GM12878 (cell line): ENCODE measurements at regions not wholly inside any gene's neighbourhood (a gene's known extent, or its start where the extent isn't known, plus 50 kb on each side); places are given as distances from the start of the nearest gene placed in this dataset.

Source experiments
- ATAC-seq: fragments of 200-7000 bp; cut with Tn5 transposase; 3 replicates; pipeline ENCODE4 v1.9.1; 2020; ENCODE audit warnings: mild to moderate bottlenecking, moderate library complexity
- BruUV-seq: library from RNA; stranded (reverse); fragments of 400-500 nt; replicated peaks from 2 replicates; lab custom pipeline; 2021; lab: Mats Ljungman, UMichigan
- CTCF ChIA-PET: fragments of 300-600 bp; sonication (Branson Sonifier 250); formaldehyde crosslinking; extraction: SDS; loops from one replicate; lab custom pipeline; 2021; ENCODE audit warnings: inconsistent platforms; lab: Yijun Ruan, JAX
- POLR2A ChIA-PET: fragments of 350-600 bp; formaldehyde crosslinking; extraction: SDS; loops from one replicate; lab custom pipeline; 2021; ENCODE audit warnings: inconsistent platforms; lab: Charles Lee
- RAD21 ChIA-PET: fragments of 300-600 bp; sonication (Branson Sonifier 250); formaldehyde crosslinking; loops from one replicate; lab custom pipeline; 2023; ENCODE audit warnings: antibody characterized with exemption; ENCODE audit not compliant: unreplicated experiment; lab: Charles Lee
- SMC1A ChIA-PET: fragments of 300-600 bp; sonication (Branson Sonifier 250); formaldehyde crosslinking; loops from one replicate; lab custom pipeline; 2023; ENCODE audit not compliant: unreplicated experiment, uncharacterized antibody; lab: Charles Lee
- DNase-seq: peaks from one replicate; pipeline ENCODE4 v3.0.0-alpha.2; 2011; ENCODE audit warnings: low read depth, low spot score
- FAIRE-seq: peaks from 3 replicates; lab custom pipeline; 2011; peaks lifted over from hg19 to GRCh38; lab: Jason Lieb, UNC
- H2AFZ ChIP-seq: 2 replicates; pipeline ENCODE4 v1.6.0; 2011; ENCODE audit warnings: low read depth, low read length, control low read depth; ENCODE audit not compliant: control insufficient read depth
- H3K27ac ChIP-seq: 2 replicates; pipeline ENCODE4 v1.5.1; 2011; ENCODE audit warnings: control low read depth; ENCODE audit not compliant: control insufficient read depth, insufficient read depth
- H3K27me3 ChIP-seq, 2 experiments: replicated peaks in 1 of 2; 2 replicates each; pipeline versions ENCODE4 v1.6.0 to v1.6.1; 2011; ENCODE audit warnings: low read length in 1 of 2; ENCODE audit not compliant: control insufficient read depth in 2 of 2, insufficient read depth in 2 of 2
- H3K36me3 ChIP-seq, 2 experiments: 2 replicates each; pipeline ENCODE4 v1.5.1; 2011; ENCODE audit warnings: low read length in 1 of 2; ENCODE audit not compliant: control insufficient read depth in 2 of 2, insufficient read depth in 2 of 2
- H3K4me1 ChIP-seq: 2 replicates; pipeline ENCODE4 v1.6.1; 2011; ENCODE audit warnings: mild to moderate bottlenecking, low read length, moderate library complexity, mixed read lengths; ENCODE audit not compliant: control insufficient read depth, insufficient read depth
- H3K4me2 ChIP-seq: 2 replicates; pipeline ENCODE4 v1.6.0; 2011; ENCODE audit warnings: control low read depth; ENCODE audit not compliant: control insufficient read depth, insufficient read depth
- H3K4me3 ChIP-seq: fragments of 200-600 bp; sonication (generic); 2 replicates; pipeline ENCODE4 v1.5.1; 2016
- H3K79me2 ChIP-seq: 2 replicates; pipeline ENCODE4 v1.6.0; 2011; ENCODE audit warnings: low read length; ENCODE audit not compliant: control insufficient read depth, insufficient read depth
- H3K9ac ChIP-seq: 2 replicates; pipeline ENCODE4 v1.8.0; 2011; ENCODE audit warnings: low read length, control low read depth, mixed read lengths; ENCODE audit not compliant: control insufficient read depth, insufficient read depth
- H3K9me3 ChIP-seq: replicated peaks from 3 replicates; pipeline ENCODE4 v1.5.1; 2011; ENCODE audit warnings: mild to moderate bottlenecking, low read length; ENCODE audit not compliant: control insufficient read depth, insufficient read depth
- H4K20me1 ChIP-seq: 2 replicates; pipeline ENCODE4 v1.6.0; 2011; ENCODE audit not compliant: control insufficient read depth, insufficient read depth
- CHD4 ChIP-seq: fragments of 200-600 bp; sonication (generic); IDR thresholded peaks from 2 replicates; pipeline ENCODE4 v1.6.1; 2016; ENCODE audit warnings: mild to moderate bottlenecking
- DPF2 ChIP-seq: fragments of 450-650 bp; IDR thresholded peaks from 2 replicates; pipeline ENCODE4 v1.6.1; 2017; ENCODE audit warnings: mild to moderate bottlenecking
- EP300 ChIP-seq, 2 experiments: fragments of 150-350 bp in 1 of 2; IDR thresholded peaks; 2 replicates each; pipeline ENCODE4 v1.6.1; 2011 to 2012; ENCODE audit warnings: low read depth in 2 of 2, low read length in 2 of 2, borderline replicate concordance in 1 of 2, improper control_type of control experiment in 1 of 2, inconsistent platforms in 1 of 2; ENCODE audit not compliant: control insufficient read depth in 1 of 2
- GATAD2B ChIP-seq: fragments of 450-650 bp; conservative IDR thresholded peaks from 2 replicates; pipeline ENCODE4 v1.6.1; 2017; ENCODE audit warnings: low read depth, mild to moderate bottlenecking, moderate library complexity
- NR2C2 ChIP-seq: IDR thresholded peaks from 2 replicates; pipeline ENCODE4 v1.6.1; 2011; ENCODE audit warnings: borderline replicate concordance, low read depth; ENCODE audit not compliant: control insufficient read depth, insufficient read length
- POLR2A ChIP-seq: IDR thresholded peaks from 2 replicates; pipeline ENCODE4 v1.6.1; 2011; ENCODE audit warnings: low read depth, mild to moderate bottlenecking, low read length
- SRF ChIP-seq, 2 experiments: IDR thresholded peaks; 2 replicates each; pipeline ENCODE4 v1.6.1; 2011; ENCODE audit warnings: low read depth in 2 of 2, low read length in 2 of 2, mild to moderate bottlenecking in 1 of 2, moderate library complexity in 1 of 2
- TCF7 ChIP-seq: IDR thresholded peaks from 2 replicates; pipeline ENCODE4 v1.6.1; 2014; ENCODE audit warnings: antibody characterized with exemption, borderline replicate concordance
- ZNF622 ChIP-seq: fragments of 450-650 bp; IDR thresholded peaks from 2 replicates; pipeline ENCODE4 v1.6.1; 2017; ENCODE audit warnings: mild to moderate bottlenecking, inconsistent platforms
- WGBS: methylation state at CpG from one replicate; pipeline ENCODE4 v1.1.6; 2016; ENCODE audit warnings: low lambda C conversion rate; ENCODE audit not compliant: insufficient replicate concordance, insufficient coverage; ENCODE audit errors: missing lambda C conversion rate; 5-methylcytosine and 5-hydroxymethylcytosine counted together
- in situ Hi-C: fragments of 300-500 bp; cut with MboI; formaldehyde crosslinking; loops from 9 replicates; pipeline ENCODE4 v1.14.3; 2018; ENCODE audit warnings: mixed read lengths
- intact Hi-C: fragments of 100-400 bp; cut with micrococcal nuclease; formaldehyde crosslinking; loops from one replicate; pipeline ENCODE4 v1.14.2; 2022; ENCODE audit not compliant: unreplicated experiment
- TF ChIP-seq, protein P1 (sequence below): IDR thresholded peaks from 2 replicates; pipeline ENCODE4 v1.6.1; 2012; ENCODE audit warnings: low read depth, low read length, improper control_type of control experiment
- TF ChIP-seq, protein P2 (sequence below): fragments of 450-650 bp; IDR thresholded peaks from 2 replicates; pipeline ENCODE4 v1.6.1; 2017; ENCODE audit warnings: mild to moderate bottlenecking

GRCh38 chr4:165588534-165589315, 209.9 kb downstream of the CPE start:
- H3K9ac ChIP-seq, result no peak overlapping the region
- FAIRE-seq (no peak), DNase-seq (no peak), ATAC-seq (no peak)
- intact Hi-C loops (no loop called here), in situ Hi-C loops (no loop called here)
- WGBS, result 4% methylated on average over 7 of the region's 7 CpGs
- no peak overlapping the region for H3K4me3 ChIP-seq
- ChIA-PET CTCF (no interaction called here), POLR2A (no interaction called here), SMC1A (no interaction called here), RAD21 (no interaction called here)
- no peak overlapping the region for H3K4me2 ChIP-seq
- no TSS peak for BruUV-seq
- no peak overlapping the region for H3K27ac ChIP-seq
- no peaks in the 10 kb centered on the region for H3K27me3 ChIP-seq
- no peak overlapping the region for H2AFZ ChIP-seq
- no peaks in the 10 kb centered on the region for H3K9me3 ChIP-seq
- TF ChIP-seq EP300 (IDR thresholded peaks at IDR 0.05; ENCODE audit: borderline replicate concordance in 1 of 2, control insufficient read depth in 1 of 2, low read depth in 2 of 2, low read length in 2 of 2) (no peak), DPF2 (no peak), GATAD2B (no peak), TCF7 (no peak), SRF (IDR thresholded peaks at IDR 0.05; ENCODE audit: low read depth in 2 of 2, low read length in 2 of 2) (no peak), NR2C2 (no peak), CHD4 (no peak), ZNF622 (no peak), POLR2A (no peak)
- TF ChIP-seq, protein P1, sequence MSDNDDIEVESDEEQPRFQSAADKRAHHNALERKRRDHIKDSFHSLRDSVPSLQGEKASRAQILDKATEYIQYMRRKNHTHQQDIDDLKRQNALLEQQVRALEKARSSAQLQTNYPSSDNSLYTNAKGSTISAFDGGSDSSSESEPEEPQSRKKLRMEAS, result no peak
- TF ChIP-seq, protein P2, sequence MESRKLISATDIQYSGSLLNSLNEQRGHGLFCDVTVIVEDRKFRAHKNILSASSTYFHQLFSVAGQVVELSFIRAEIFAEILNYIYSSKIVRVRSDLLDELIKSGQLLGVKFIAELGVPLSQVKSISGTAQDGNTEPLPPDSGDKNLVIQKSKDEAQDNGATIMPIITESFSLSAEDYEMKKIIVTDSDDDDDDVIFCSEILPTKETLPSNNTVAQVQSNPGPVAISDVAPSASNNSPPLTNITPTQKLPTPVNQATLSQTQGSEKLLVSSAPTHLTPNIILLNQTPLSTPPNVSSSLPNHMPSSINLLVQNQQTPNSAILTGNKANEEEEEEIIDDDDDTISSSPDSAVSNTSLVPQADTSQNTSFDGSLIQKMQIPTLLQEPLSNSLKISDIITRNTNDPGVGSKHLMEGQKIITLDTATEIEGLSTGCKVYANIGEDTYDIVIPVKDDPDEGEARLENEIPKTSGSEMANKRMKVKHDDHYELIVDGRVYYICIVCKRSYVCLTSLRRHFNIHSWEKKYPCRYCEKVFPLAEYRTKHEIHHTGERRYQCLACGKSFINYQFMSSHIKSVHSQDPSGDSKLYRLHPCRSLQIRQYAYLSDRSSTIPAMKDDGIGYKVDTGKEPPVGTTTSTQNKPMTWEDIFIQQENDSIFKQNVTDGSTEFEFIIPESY, result no peak
- no peaks in the 10 kb centered on the region for H3K79me2 ChIP-seq
- H3K4me1 ChIP-seq, result no peaks in the 10 kb centered on the region
- no peaks in the 10 kb centered on the region for H3K36me3 ChIP-seq
- H4K20me1 ChIP-seq, result no peaks in the 10 kb centered on the region
